IMR-90 (cell line): ENCODE measurements at regions not wholly inside any gene's neighbourhood (a gene's known extent, or its start where the extent isn't known, plus 50 kb on each side); places are given as distances from the start of the nearest gene placed in this dataset.

Experiments
- ATAC-seq: fragments of 200-7000 bp; cut with Tn5 transposase; 2 replicates; pipeline ENCODE4 v1.9.1; 2020; ENCODE audit warnings: low read depth, mild to moderate bottlenecking, moderate library complexity
- BruUV-seq: library from RNA; stranded (reverse); fragments of 400-500 nt; replicated peaks from 2 replicates; lab custom pipeline; 2021; lab: Mats Ljungman, UMichigan
- CTCF ChIA-PET: fragments of 300-600 bp; formaldehyde crosslinking; extraction: SDS; loops from one replicate; lab custom pipeline; 2021; ENCODE audit warnings: antibody characterized with exemption; lab: Yijun Ruan, JAX
- POLR2A ChIA-PET: fragments of 300-600 bp; sonication (Branson Sonifier 250); formaldehyde crosslinking; loops from one replicate; lab custom pipeline; 2022; ENCODE audit warnings: antibody characterized with exemption; ENCODE audit not compliant: unreplicated experiment; lab: Charles Lee
- DNase-seq: peaks from one replicate; pipeline ENCODE4 v3.0.0; 2013
- H2AFZ ChIP-seq: replicated peaks from 2 replicates; pipeline ENCODE3; 2013; ENCODE audit warnings: low read length, mild to moderate bottlenecking; ENCODE audit not compliant: poor library complexity
- H2AK5ac ChIP-seq: 2 replicates; pipeline ENCODE4 v1.6.1; 2013; ENCODE audit warnings: low read depth, low read length, inconsistent platforms
- H2AK9ac ChIP-seq: replicated peaks from 2 replicates; pipeline ENCODE3; 2013; ENCODE audit warnings: mild to moderate bottlenecking, low read depth, low read length, moderate library complexity; ENCODE audit not compliant: poor library complexity
- H2BK120ac ChIP-seq: 2 replicates; pipeline ENCODE4 v1.6.1; 2013; ENCODE audit warnings: low read depth, low read length, inconsistent platforms
- H2BK15ac ChIP-seq: 3 replicates; pipeline ENCODE4 v1.6.1; 2013; ENCODE audit warnings: low read depth, low read length, inconsistent platforms
- H2BK20ac ChIP-seq: 2 replicates; pipeline ENCODE4 v1.6.1; 2013; ENCODE audit warnings: low read depth, mild to moderate bottlenecking, inconsistent platforms, low read length, moderate library complexity
- H2BK5ac ChIP-seq: 2 replicates; pipeline ENCODE4 v1.6.1; 2013; ENCODE audit warnings: mild to moderate bottlenecking, low read depth, low read length, inconsistent platforms; ENCODE audit not compliant: poor library complexity, severe bottlenecking
- H3K14ac ChIP-seq: replicated peaks from 2 replicates; pipeline ENCODE4 v1.6.1; 2013; ENCODE audit warnings: low read depth, low read length, inconsistent platforms
- H3K18ac ChIP-seq: 2 replicates; pipeline ENCODE4 v1.6.1; 2013; ENCODE audit warnings: low read depth, low read length, control low read depth
- H3K23ac ChIP-seq: 2 replicates; pipeline ENCODE4 v1.6.1; 2013; ENCODE audit warnings: low read depth, low read length, inconsistent platforms
- H3K27ac ChIP-seq: 2 replicates; pipeline ENCODE4 v1.5.1; 2013; ENCODE audit warnings: mild to moderate bottlenecking, control low read depth, low read length; ENCODE audit not compliant: insufficient read depth
- H3K27me3 ChIP-seq: 2 replicates; pipeline ENCODE4 v1.6.1; 2013; ENCODE audit warnings: low read length; ENCODE audit not compliant: control insufficient read depth, insufficient read depth
- H3K36me3 ChIP-seq: 2 replicates; pipeline ENCODE4 v1.6.1; 2013; ENCODE audit warnings: low read length, mixed read lengths; ENCODE audit not compliant: control insufficient read depth, insufficient read depth
- H3K4ac ChIP-seq: 2 replicates; pipeline ENCODE4 v1.6.1; 2013; ENCODE audit warnings: low read depth, low read length, inconsistent platforms
- H3K4me1 ChIP-seq: 2 replicates; pipeline ENCODE4 v1.6.1; 2013; ENCODE audit warnings: low read length, mixed read lengths; ENCODE audit not compliant: control insufficient read depth, insufficient read depth
- H3K4me2 ChIP-seq: 2 replicates; pipeline ENCODE4 v1.6.1; 2013; ENCODE audit warnings: low read depth, mild to moderate bottlenecking, control low read depth, low read length, moderate library complexity
- H3K4me3 ChIP-seq: 2 replicates; pipeline ENCODE4 v1.5.1; 2013; ENCODE audit warnings: low read depth, mild to moderate bottlenecking, control low read depth, low read length, moderate library complexity; ENCODE audit not compliant: insufficient read depth
- H3K56ac ChIP-seq: 2 replicates; pipeline ENCODE4 v1.6.1; 2013; ENCODE audit warnings: low read length, inconsistent platforms; ENCODE audit not compliant: insufficient read depth; ENCODE audit errors: extremely low read depth
- H3K79me1 ChIP-seq, 2 experiments: 2 replicates each; pipeline ENCODE4 v1.6.1; 2013; ENCODE audit warnings: low read length in 2 of 2, inconsistent platforms in 1 of 2, low read depth in 1 of 2
- H3K9ac ChIP-seq: 2 replicates; pipeline ENCODE4 v1.6.1; 2013; ENCODE audit warnings: low read depth, low read length, control low read depth
- H3K9me1 ChIP-seq: 2 replicates; pipeline ENCODE4 v1.6.1; 2013; ENCODE audit warnings: low read length, inconsistent platforms; ENCODE audit not compliant: insufficient read depth
- H3K9me3 ChIP-seq: 2 replicates; pipeline ENCODE4 v1.6.1; 2013; ENCODE audit warnings: low read length; ENCODE audit not compliant: control insufficient read depth, insufficient read depth
- H4K20me1 ChIP-seq: 2 replicates; pipeline ENCODE4 v1.6.1; 2013; ENCODE audit warnings: low read length, inconsistent platforms; ENCODE audit not compliant: insufficient read depth
- H4K5ac ChIP-seq: 2 replicates; pipeline ENCODE4 v1.6.1; 2013; ENCODE audit warnings: mild to moderate bottlenecking, low read depth, low read length, control low read depth
- H4K8ac ChIP-seq, 2 experiments: 2 replicates each; pipeline ENCODE4 v1.6.1; 2013; ENCODE audit warnings: low read depth in 2 of 2, low read length in 2 of 2, control low read depth in 1 of 2, inconsistent platforms in 1 of 2
- H4K91ac ChIP-seq: 2 replicates; pipeline ENCODE4 v1.6.1; 2013; ENCODE audit warnings: low read depth, low read length, inconsistent platforms; ENCODE audit not compliant: insufficient read depth
- BHLHE40 ChIP-seq: fragments of 150-350 bp; IDR thresholded peaks from 2 replicates; pipeline ENCODE4 v1.6.1; 2016; ENCODE audit warnings: mild to moderate bottlenecking, low read depth, low read length
- CEBPB ChIP-seq: IDR thresholded peaks from 2 replicates; pipeline ENCODE4 v1.6.1; 2012; ENCODE audit warnings: low read depth, low read length, improper control_type of control experiment
- CHD1 ChIP-seq: IDR thresholded peaks from 2 replicates; pipeline ENCODE4 v1.6.1; 2012; ENCODE audit warnings: low read depth, low read length, improper control_type of control experiment
- FOS ChIP-seq: fragments of 150-350 bp; IDR thresholded peaks from 2 replicates; pipeline ENCODE4 v1.6.1; 2016; ENCODE audit warnings: low read depth, low read length
- MAFK ChIP-seq: IDR thresholded peaks from 2 replicates; pipeline ENCODE4 v1.6.1; 2012; ENCODE audit warnings: low read depth, low read length, improper control_type of control experiment
- MAZ ChIP-seq: IDR thresholded peaks from 2 replicates; pipeline ENCODE4 v1.6.1; 2012; ENCODE audit warnings: low read depth, mild to moderate bottlenecking, low read length, improper control_type of control experiment, moderate library complexity, borderline replicate concordance
- MXI1 ChIP-seq: IDR thresholded peaks from 2 replicates; pipeline ENCODE4 v1.6.1; 2012; ENCODE audit warnings: low read depth, mild to moderate bottlenecking, low read length, moderate library complexity, borderline replicate concordance
- NFE2L2 ChIP-seq: fragments of 150-350 bp; IDR thresholded peaks from 2 replicates; pipeline ENCODE4 v1.6.1; 2016; ENCODE audit warnings: low read depth, mild to moderate bottlenecking, low read length
- POLR2A ChIP-seq: IDR thresholded peaks from 2 replicates; pipeline ENCODE4 v1.6.1; 2012; ENCODE audit warnings: mild to moderate bottlenecking, low read depth, low read length
- RAD21 ChIP-seq: IDR thresholded peaks from 2 replicates; pipeline ENCODE4 v1.6.1; 2012; ENCODE audit warnings: low read length, improper control_type of control experiment
- RCOR1 ChIP-seq: IDR thresholded peaks from 2 replicates; pipeline ENCODE4 v1.6.1; 2012; ENCODE audit warnings: mild to moderate bottlenecking, low read length, improper control_type of control experiment; ENCODE audit not compliant: insufficient replicate concordance
- RFX5 ChIP-seq: IDR thresholded peaks from 2 replicates; pipeline ENCODE4 v1.8.0; 2012; ENCODE audit warnings: low read depth, mild to moderate bottlenecking, low read length, moderate library complexity
- SMC3 ChIP-seq: fragments of 150-350 bp; IDR thresholded peaks from 2 replicates; pipeline ENCODE4 v1.6.1; 2016; ENCODE audit warnings: low read depth, mild to moderate bottlenecking, antibody characterized with exemption, low read length, moderate library complexity
- dilution Hi-C: fragments of 300-500 bp; cut with HindIII; formaldehyde crosslinking; loops from one replicate; pipeline ENCODE4 v1.14.3; 2018; ENCODE audit warnings: low sequenced_read_pairs; ENCODE audit not compliant: unreplicated experiment
- in situ Hi-C: fragments of 300-500 bp; cut with MboI; formaldehyde crosslinking; loops from 3 replicates; pipeline ENCODE4 v1.14.3; 2019; ENCODE audit warnings: low sequenced_read_pairs, inconsistent platforms, mixed read lengths
- intact Hi-C: fragments of 100-400 bp; cut with micrococcal nuclease; formaldehyde crosslinking; loops from 2 replicates; pipeline ENCODE4 v1.10.0; 2022
- TF ChIP-seq, protein P1 (sequence below): fragments of 150-350 bp; IDR thresholded peaks from 2 replicates; pipeline ENCODE4 v1.6.1; 2017; ENCODE audit warnings: mild to moderate bottlenecking, antibody characterized with exemption, low read length, low read depth
- TF ChIP-seq, protein P2 (sequence below): fragments of 150-350 bp; IDR thresholded peaks from 2 replicates; pipeline ENCODE4 v1.6.1; 2016; ENCODE audit warnings: low read depth, mild to moderate bottlenecking, low read length, moderate library complexity, borderline replicate concordance
- TF ChIP-seq, protein P3 (sequence below): conservative IDR thresholded peaks from 2 replicates; pipeline ENCODE4 v1.5.1; 2012; ENCODE audit warnings: mild to moderate bottlenecking, low read depth, low read length, improper control_type of control experiment

DNA sequence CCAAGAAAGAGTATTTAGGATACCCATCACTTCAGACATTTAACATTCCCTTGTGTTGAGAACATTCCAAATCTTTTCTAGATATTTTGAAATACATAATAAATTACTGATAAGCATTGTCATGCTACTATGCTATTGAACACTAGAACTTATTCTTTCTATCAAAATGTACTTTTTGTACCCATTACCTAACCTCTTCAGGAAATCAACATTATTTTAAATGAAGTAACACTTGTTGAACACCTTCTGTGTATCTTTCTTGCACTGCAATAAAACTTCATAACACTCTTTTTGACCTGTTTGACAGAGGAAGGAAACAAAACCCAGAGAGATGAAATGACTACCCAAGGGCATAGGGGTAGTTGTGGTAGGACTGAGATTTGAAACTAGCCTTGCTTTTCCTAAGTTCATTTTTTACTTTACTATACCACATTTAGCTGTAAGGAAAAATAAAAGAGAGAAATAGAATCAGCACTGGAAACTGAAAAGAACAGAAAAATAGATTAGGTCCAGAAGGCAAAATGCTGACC, 99.4 kb downstream of the UCHL5 start:
- H3K9ac ChIP-seq: no peak overlapping the region
- H3K36me3 ChIP-seq: no peaks in the 10 kb centered on the region
- no peak overlapping the region for H3K4me2 ChIP-seq
- no peak overlapping the region for H3K18ac ChIP-seq
- POLR2A ChIA-PET: no interaction called here
- CTCF ChIA-PET: no interaction called here
- no TSS peak for BruUV-seq
- no peak overlapping the region for H2BK5ac ChIP-seq
- no peak overlapping the region for H2AK5ac ChIP-seq
- H2BK20ac ChIP-seq: no peak overlapping the region
- TF ChIP-seq RFX5 (no peak), BHLHE40 (no peak), POLR2A (no peak), FOS (no peak), MAZ (no peak), MAFK (no peak), RCOR1 (no peak), RAD21 (no peak), SMC3 (no peak), NFE2L2 (no peak), MXI1 (no peak), CHD1 (no peak), CEBPB (no peak)
- TF ChIP-seq, protein P1, sequence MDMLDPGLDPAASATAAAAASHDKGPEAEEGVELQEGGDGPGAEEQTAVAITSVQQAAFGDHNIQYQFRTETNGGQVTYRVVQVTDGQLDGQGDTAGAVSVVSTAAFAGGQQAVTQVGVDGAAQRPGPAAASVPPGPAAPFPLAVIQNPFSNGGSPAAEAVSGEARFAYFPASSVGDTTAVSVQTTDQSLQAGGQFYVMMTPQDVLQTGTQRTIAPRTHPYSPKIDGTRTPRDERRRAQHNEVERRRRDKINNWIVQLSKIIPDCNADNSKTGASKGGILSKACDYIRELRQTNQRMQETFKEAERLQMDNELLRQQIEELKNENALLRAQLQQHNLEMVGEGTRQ: no peak
- TF ChIP-seq, protein P2, sequence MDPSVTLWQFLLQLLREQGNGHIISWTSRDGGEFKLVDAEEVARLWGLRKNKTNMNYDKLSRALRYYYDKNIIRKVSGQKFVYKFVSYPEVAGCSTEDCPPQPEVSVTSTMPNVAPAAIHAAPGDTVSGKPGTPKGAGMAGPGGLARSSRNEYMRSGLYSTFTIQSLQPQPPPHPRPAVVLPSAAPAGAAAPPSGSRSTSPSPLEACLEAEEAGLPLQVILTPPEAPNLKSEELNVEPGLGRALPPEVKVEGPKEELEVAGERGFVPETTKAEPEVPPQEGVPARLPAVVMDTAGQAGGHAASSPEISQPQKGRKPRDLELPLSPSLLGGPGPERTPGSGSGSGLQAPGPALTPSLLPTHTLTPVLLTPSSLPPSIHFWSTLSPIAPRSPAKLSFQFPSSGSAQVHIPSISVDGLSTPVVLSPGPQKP: no peak
- TF ChIP-seq, protein P3, sequence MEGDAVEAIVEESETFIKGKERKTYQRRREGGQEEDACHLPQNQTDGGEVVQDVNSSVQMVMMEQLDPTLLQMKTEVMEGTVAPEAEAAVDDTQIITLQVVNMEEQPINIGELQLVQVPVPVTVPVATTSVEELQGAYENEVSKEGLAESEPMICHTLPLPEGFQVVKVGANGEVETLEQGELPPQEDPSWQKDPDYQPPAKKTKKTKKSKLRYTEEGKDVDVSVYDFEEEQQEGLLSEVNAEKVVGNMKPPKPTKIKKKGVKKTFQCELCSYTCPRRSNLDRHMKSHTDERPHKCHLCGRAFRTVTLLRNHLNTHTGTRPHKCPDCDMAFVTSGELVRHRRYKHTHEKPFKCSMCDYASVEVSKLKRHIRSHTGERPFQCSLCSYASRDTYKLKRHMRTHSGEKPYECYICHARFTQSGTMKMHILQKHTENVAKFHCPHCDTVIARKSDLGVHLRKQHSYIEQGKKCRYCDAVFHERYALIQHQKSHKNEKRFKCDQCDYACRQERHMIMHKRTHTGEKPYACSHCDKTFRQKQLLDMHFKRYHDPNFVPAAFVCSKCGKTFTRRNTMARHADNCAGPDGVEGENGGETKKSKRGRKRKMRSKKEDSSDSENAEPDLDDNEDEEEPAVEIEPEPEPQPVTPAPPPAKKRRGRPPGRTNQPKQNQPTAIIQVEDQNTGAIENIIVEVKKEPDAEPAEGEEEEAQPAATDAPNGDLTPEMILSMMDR: no peak
- no peak overlapping the region for H2BK15ac ChIP-seq
- no peak overlapping the region for H3K4me3 ChIP-seq
- H4K5ac ChIP-seq: no peak overlapping the region
- DNase-seq (no peak), ATAC-seq (no peak)
- H3K27ac ChIP-seq: no peak overlapping the region
- dilution Hi-C loops (no loop called here), in situ Hi-C loops (no loop called here), intact Hi-C loops (no loop called here)
- no peak overlapping the region for H4K8ac ChIP-seq
- H4K20me1 ChIP-seq: no peaks in the 10 kb centered on the region
- H3K56ac ChIP-seq: no peak overlapping the region
- no peak overlapping the region for H3K23ac ChIP-seq
- H4K91ac ChIP-seq: no peak overlapping the region
- H2AK9ac ChIP-seq: no peak overlapping the region
- no peaks in the 10 kb centered on the region for H3K27me3 ChIP-seq
- H3K79me1 ChIP-seq: no peaks in the 10 kb centered on the region
- no peaks in the 10 kb centered on the region for H3K9me3 ChIP-seq
- no peak overlapping the region for H3K4ac ChIP-seq
- H2BK120ac ChIP-seq: no peak overlapping the region
- no peaks in the 10 kb centered on the region for H3K9me1 ChIP-seq
- H2AFZ ChIP-seq: no peak overlapping the region
- H3K14ac ChIP-seq: no peak overlapping the region
- H3K4me1 ChIP-seq: no peaks in the 10 kb centered on the region
